Upper lobe of left lung (tissue), 4 donors: ENCODE measurements at regions not wholly inside any gene's neighbourhood (a gene's known extent, or its start where the extent isn't known, plus 50 kb on each side); places are given as distances from the start of the nearest gene placed in this dataset.

Experiments
- EP300 ChIP-seq, 4 donors: sonication (generic); formaldehyde crosslinking; IDR thresholded peaks; one replicate each; pipeline ENCODE4 v1.5.1; 2017; ENCODE audit warnings: antibody characterized with exemption in 4 of 4, control low read depth in 2 of 4
- POLR2A ChIP-seq, 4 donors: fragments of 450-650 bp; IDR thresholded peaks; one replicate each; pipeline ENCODE4 v1.5.1; 2016 to 2017; ENCODE audit warnings: antibody characterized with exemption in 4 of 4, mild to moderate bottlenecking in 2 of 4
- POLR2AphosphoS5 ChIP-seq, 2 donors: sonication (generic); formaldehyde crosslinking; IDR thresholded peaks; one replicate each; pipeline ENCODE4 v1.5.1; 2017; ENCODE audit warnings: antibody characterized with exemption in 2 of 2
- TF ChIP-seq, protein P1 (sequence below), 6 experiments: fragments of 450-650 bp in 4 of 6; fragments of 200-600 bp in 2 of 6; sonication (generic) in 2 of 6; IDR thresholded peaks; one replicate each; pipeline ENCODE4 v1.5.1; 2016 to 2019; ENCODE audit warnings: antibody characterized with exemption in 6 of 6

DNA sequence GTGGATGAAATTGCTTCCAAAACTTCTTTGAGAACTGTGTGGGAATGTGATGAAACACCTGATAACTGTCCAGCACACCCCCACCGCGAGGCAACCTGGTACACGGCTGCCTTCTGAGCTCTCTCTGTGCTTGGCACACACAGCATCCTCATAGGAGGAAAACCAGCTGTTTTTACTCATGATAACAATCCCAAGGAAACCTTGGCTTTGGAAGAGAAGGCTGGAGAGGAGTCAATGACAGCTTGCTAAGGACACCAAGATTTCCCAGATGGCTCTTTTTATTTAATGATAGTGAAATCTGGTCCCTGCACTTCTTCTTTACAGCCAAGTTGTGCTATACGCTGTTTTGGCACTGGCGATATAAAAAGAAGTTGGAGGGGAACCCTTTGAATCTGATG, 232.5 kb upstream of the FN1 start:
- TF ChIP-seq POLR2A (IDR thresholded peaks at IDR 0.05), result no peak
- TF ChIP-seq, protein P1, sequence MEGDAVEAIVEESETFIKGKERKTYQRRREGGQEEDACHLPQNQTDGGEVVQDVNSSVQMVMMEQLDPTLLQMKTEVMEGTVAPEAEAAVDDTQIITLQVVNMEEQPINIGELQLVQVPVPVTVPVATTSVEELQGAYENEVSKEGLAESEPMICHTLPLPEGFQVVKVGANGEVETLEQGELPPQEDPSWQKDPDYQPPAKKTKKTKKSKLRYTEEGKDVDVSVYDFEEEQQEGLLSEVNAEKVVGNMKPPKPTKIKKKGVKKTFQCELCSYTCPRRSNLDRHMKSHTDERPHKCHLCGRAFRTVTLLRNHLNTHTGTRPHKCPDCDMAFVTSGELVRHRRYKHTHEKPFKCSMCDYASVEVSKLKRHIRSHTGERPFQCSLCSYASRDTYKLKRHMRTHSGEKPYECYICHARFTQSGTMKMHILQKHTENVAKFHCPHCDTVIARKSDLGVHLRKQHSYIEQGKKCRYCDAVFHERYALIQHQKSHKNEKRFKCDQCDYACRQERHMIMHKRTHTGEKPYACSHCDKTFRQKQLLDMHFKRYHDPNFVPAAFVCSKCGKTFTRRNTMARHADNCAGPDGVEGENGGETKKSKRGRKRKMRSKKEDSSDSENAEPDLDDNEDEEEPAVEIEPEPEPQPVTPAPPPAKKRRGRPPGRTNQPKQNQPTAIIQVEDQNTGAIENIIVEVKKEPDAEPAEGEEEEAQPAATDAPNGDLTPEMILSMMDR (IDR thresholded peaks at IDR 0.05), result no peak
- TF ChIP-seq POLR2AphosphoS5 (IDR thresholded peaks at IDR 0.05), result no peak
- TF ChIP-seq EP300 (IDR thresholded peaks at IDR 0.05), result no peak
